Mesendoderm (in vitro differentiated cells): ENCODE measurements at regions not wholly inside any gene's neighbourhood (a gene's known extent, or its start where the extent isn't known, plus 50 kb on each side); places are given as distances from the start of the nearest gene placed in this dataset.
"Not testable (repeated sequence)": the region's sequence is repeated elsewhere in the genome, so short reads cannot be mapped to it uniquely, and the experiment has no call there.

Source experiments
- DNase-seq: peaks from one replicate; pipeline ENCODE4 v3.0.0; 2013
- H2AK5ac ChIP-seq: 2 replicates; pipeline ENCODE4 v1.6.1; 2013; ENCODE audit warnings: low read length, inconsistent platforms
- H2BK120ac ChIP-seq: 2 replicates; pipeline ENCODE4 v1.6.1; 2013; ENCODE audit warnings: low read depth, mild to moderate bottlenecking, low read length, moderate library complexity, mixed read lengths
- H2BK15ac ChIP-seq: replicated peaks from 2 replicates; pipeline ENCODE4 v1.6.1; 2013; ENCODE audit warnings: low read depth, mild to moderate bottlenecking, moderate library complexity
- H2BK5ac ChIP-seq: 2 replicates; pipeline ENCODE4 v1.6.1; 2013; ENCODE audit warnings: low read length, inconsistent platforms
- H3K18ac ChIP-seq: 2 replicates; pipeline ENCODE4 v1.6.1; 2013; ENCODE audit warnings: mild to moderate bottlenecking, low read length, mixed read lengths
- H3K23ac ChIP-seq: one replicate; pipeline ENCODE4 v1.6.1; 2013; ENCODE audit warnings: low read length
- H3K27ac ChIP-seq: 2 replicates; pipeline ENCODE4 v1.5.1; 2013; ENCODE audit warnings: low read depth, mild to moderate bottlenecking, inconsistent platforms, low read length, moderate library complexity
- H3K27me3 ChIP-seq: 2 replicates; pipeline ENCODE4 v1.6.1; 2013; ENCODE audit warnings: low read length, control low read depth, mild to moderate bottlenecking, inconsistent platforms; ENCODE audit not compliant: insufficient read depth, poor library complexity
- H3K36me3 ChIP-seq: 2 replicates; pipeline ENCODE4 v1.6.1; 2013; ENCODE audit warnings: low read length, inconsistent platforms; ENCODE audit not compliant: control insufficient read depth, insufficient read depth
- H3K4ac ChIP-seq: one replicate; pipeline ENCODE4 v1.6.1; 2013; ENCODE audit warnings: low read depth, mild to moderate bottlenecking, low read length, moderate library complexity
- H3K4me1 ChIP-seq: 2 replicates; pipeline ENCODE4 v1.6.1; 2013; ENCODE audit warnings: low read depth, low read length, inconsistent platforms; ENCODE audit not compliant: control insufficient read depth
- H3K4me2 ChIP-seq: 2 replicates; pipeline ENCODE4 v1.6.1; 2013; ENCODE audit warnings: low read length
- H3K4me3 ChIP-seq: 2 replicates; pipeline ENCODE4 v1.5.1; 2013; ENCODE audit warnings: mild to moderate bottlenecking, low read length
- H3K56ac ChIP-seq: one replicate; pipeline ENCODE4 v1.6.1; 2013; ENCODE audit warnings: low read length
- H3K79me1 ChIP-seq: 2 replicates; pipeline ENCODE4 v1.6.1; 2013; ENCODE audit warnings: low read length, inconsistent platforms
- H3K79me2 ChIP-seq: 2 replicates; pipeline ENCODE4 v1.6.1; 2013; ENCODE audit warnings: mild to moderate bottlenecking, low read length; ENCODE audit not compliant: control insufficient read depth, insufficient read depth
- H3K9ac ChIP-seq: 2 replicates; pipeline ENCODE4 v1.6.1; 2013; ENCODE audit warnings: low read length, inconsistent platforms
- H4K5ac ChIP-seq: one replicate; pipeline ENCODE4 v1.6.1; 2013; ENCODE audit warnings: low read length
- H4K8ac ChIP-seq: one replicate; pipeline ENCODE4 v1.6.1; 2013; ENCODE audit warnings: low read depth, mild to moderate bottlenecking, control low read depth, low read length, moderate library complexity
- WGBS: extraction: QIAGEN DNeasy Blood & Tissue Kit; methylation state at CpG from one replicate; pipeline ENCODE4 v1.1.7; 2013; ENCODE audit warnings: low lambda C conversion rate, missing lambda C conversion rate; ENCODE audit not compliant: insufficient coverage; ENCODE audit errors: extremely low coverage; 5-methylcytosine and 5-hydroxymethylcytosine counted together

GRCh38 chr18:14693882-14694281, 54.1 kb upstream of the ANKRD30B start:
- H3K27ac ChIP-seq, H3K79me2 ChIP-seq, H3K4ac ChIP-seq, H3K4me2 ChIP-seq, H4K8ac ChIP-seq, H3K36me3 ChIP-seq, H2BK120ac ChIP-seq, H3K56ac ChIP-seq, H3K23ac ChIP-seq, H3K18ac ChIP-seq, H3K79me1 ChIP-seq, H4K5ac ChIP-seq, DNase-seq, H2BK5ac ChIP-seq, H3K9ac ChIP-seq, H2BK15ac ChIP-seq, H3K4me3 ChIP-seq, H2AK5ac ChIP-seq, H3K27me3 ChIP-seq, H3K4me1 ChIP-seq: not testable (repeated sequence)
- no CpG with 5 or more reads among the region's 5 CpGs for WGBS

GRCh38 chr18:14698006-14698405, 50.0 kb upstream of the ANKRD30B start:
- WGBS: no CpG with 5 or more reads among the region's 2 CpGs
- not testable (repeated sequence) for H2AK5ac ChIP-seq, H3K4ac ChIP-seq, H4K5ac ChIP-seq, H3K27ac ChIP-seq, H3K79me1 ChIP-seq, H3K9ac ChIP-seq, H3K79me2 ChIP-seq, H2BK15ac ChIP-seq, H3K4me3 ChIP-seq, H3K18ac ChIP-seq, H3K23ac ChIP-seq, H3K56ac ChIP-seq, H4K8ac ChIP-seq, H3K4me1 ChIP-seq, H3K27me3 ChIP-seq, DNase-seq, H2BK5ac ChIP-seq, H2BK120ac ChIP-seq, H3K36me3 ChIP-seq, H3K4me2 ChIP-seq
